ENCODE measurements at regions not wholly inside any gene's neighbourhood (a gene's known extent, or its start where the extent isn't known, plus 50 kb on each side); places are given as distances from the start of the nearest gene placed in this dataset.

DNA sequence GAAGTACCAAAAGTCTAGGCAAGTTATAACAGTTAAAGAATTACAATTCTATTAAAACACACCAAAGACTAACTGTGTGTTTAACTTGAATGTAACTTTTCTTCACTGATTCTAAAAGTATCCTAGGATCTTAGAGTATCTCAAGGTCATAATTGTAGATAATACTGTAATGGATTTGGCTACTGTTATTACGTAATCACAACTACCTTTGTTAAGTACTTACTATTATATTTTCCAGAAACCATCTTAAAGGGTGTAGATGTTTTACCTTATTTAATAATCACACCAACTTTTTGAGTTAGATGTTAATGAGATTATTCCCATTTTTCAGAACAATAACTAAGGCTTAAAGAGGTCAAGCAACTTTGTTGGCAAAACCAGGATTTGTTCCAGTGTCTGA lies 161.3 kb upstream of the REG3A start:
- no peak for DNase-seq (ENCODE audit: low read depth in 1 of 2, low spot score in 1 of 2)
- TF ChIP-seq SPI1 (IDR thresholded peaks at IDR 0.05; ENCODE audit: borderline replicate concordance, low read depth), result no peak
- TF ChIP-seq GABPA (IDR thresholded peaks at IDR 0.05; ENCODE audit: low read depth), result no peak
- TF ChIP-seq, protein P1, sequence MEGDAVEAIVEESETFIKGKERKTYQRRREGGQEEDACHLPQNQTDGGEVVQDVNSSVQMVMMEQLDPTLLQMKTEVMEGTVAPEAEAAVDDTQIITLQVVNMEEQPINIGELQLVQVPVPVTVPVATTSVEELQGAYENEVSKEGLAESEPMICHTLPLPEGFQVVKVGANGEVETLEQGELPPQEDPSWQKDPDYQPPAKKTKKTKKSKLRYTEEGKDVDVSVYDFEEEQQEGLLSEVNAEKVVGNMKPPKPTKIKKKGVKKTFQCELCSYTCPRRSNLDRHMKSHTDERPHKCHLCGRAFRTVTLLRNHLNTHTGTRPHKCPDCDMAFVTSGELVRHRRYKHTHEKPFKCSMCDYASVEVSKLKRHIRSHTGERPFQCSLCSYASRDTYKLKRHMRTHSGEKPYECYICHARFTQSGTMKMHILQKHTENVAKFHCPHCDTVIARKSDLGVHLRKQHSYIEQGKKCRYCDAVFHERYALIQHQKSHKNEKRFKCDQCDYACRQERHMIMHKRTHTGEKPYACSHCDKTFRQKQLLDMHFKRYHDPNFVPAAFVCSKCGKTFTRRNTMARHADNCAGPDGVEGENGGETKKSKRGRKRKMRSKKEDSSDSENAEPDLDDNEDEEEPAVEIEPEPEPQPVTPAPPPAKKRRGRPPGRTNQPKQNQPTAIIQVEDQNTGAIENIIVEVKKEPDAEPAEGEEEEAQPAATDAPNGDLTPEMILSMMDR (IDR thresholded peaks at IDR 0.05; ENCODE audit: insufficient read depth, low read length), result no peak
- Histone ChIP-seq H3K27me3 (ENCODE audit: insufficient read depth, poor library complexity, severe bottlenecking) (no peaks in the 10 kb centered on the region), H3K27ac (replicated peaks) (no peak overlapping the region), H3K4me3 (replicated peaks; ENCODE audit: insufficient read depth, low read length) (no peak overlapping the region)

DNA sequence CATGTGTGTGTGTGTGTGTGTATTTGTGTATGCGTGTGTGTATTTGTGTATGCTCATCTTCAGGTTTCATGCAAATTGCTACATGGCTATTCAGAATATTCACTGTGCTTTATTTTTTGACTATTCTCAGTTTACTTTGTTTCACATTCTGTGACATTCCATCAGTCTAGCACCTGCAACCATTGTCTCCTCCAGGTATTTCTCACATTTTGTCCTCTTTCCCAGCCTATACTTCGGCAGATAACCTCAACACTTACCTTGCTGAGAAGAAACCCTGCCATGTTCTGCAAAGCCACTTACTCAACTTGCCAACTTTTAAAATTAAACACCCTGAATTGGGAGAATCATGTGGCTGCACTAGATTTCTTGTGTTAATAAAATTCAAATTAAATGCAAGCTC lies 135.4 kb upstream of the REG3A start:
- DNase-seq (ENCODE audit: low read depth in 1 of 2, low spot score in 1 of 2), result no peak
- Histone ChIP-seq H3K4me3 (replicated peaks; ENCODE audit: insufficient read depth, low read length) (no peak overlapping the region), H3K27me3 (ENCODE audit: insufficient read depth, poor library complexity, severe bottlenecking) (no peaks in the 10 kb centered on the region), H3K27ac (replicated peaks) (no peak overlapping the region)
- TF ChIP-seq, protein P2, sequence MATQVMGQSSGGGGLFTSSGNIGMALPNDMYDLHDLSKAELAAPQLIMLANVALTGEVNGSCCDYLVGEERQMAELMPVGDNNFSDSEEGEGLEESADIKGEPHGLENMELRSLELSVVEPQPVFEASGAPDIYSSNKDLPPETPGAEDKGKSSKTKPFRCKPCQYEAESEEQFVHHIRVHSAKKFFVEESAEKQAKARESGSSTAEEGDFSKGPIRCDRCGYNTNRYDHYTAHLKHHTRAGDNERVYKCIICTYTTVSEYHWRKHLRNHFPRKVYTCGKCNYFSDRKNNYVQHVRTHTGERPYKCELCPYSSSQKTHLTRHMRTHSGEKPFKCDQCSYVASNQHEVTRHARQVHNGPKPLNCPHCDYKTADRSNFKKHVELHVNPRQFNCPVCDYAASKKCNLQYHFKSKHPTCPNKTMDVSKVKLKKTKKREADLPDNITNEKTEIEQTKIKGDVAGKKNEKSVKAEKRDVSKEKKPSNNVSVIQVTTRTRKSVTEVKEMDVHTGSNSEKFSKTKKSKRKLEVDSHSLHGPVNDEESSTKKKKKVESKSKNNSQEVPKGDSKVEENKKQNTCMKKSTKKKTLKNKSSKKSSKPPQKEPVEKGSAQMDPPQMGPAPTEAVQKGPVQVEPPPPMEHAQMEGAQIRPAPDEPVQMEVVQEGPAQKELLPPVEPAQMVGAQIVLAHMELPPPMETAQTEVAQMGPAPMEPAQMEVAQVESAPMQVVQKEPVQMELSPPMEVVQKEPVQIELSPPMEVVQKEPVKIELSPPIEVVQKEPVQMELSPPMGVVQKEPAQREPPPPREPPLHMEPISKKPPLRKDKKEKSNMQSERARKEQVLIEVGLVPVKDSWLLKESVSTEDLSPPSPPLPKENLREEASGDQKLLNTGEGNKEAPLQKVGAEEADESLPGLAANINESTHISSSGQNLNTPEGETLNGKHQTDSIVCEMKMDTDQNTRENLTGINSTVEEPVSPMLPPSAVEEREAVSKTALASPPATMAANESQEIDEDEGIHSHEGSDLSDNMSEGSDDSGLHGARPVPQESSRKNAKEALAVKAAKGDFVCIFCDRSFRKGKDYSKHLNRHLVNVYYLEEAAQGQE (IDR thresholded peaks at IDR 0.05; ENCODE audit: insufficient replicate concordance, low read depth), result no peak
- TF ChIP-seq GABPA (IDR thresholded peaks at IDR 0.05; ENCODE audit: low read depth), result no peak
- TF ChIP-seq POLR2AphosphoS5 (IDR thresholded peaks at IDR 0.05; ENCODE audit: low read depth), result no peak
- TF ChIP-seq, protein P1 (IDR thresholded peaks at IDR 0.05; ENCODE audit: insufficient read depth, low read length), result no peak
- TF ChIP-seq SPI1 (IDR thresholded peaks at IDR 0.05; ENCODE audit: borderline replicate concordance, low read depth), result no peak

DNA sequence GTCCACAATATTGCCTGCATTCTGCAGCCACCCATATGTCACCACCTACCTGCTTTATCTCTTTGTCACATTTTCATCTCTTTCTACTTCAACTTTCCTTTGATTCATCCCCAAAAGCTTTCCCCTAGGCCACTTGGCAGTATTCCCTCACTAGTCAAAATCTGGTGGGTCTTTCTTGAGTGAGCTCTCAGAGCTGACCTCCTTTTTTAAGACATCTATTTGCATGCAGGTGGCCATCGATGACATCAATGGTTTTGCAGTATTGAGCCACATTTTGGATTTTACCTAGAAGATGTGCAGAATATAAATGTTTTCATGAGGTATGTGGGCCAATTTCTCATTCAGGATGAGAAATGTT lies 133.4 kb upstream of the REG3A start:
- DNase-seq (ENCODE audit: low read depth in 1 of 2, low spot score in 1 of 2), result no peak
- TF ChIP-seq GABPA (IDR thresholded peaks at IDR 0.05; ENCODE audit: low read depth) (no peak), POLR2AphosphoS5 (IDR thresholded peaks at IDR 0.05; ENCODE audit: low read depth) (no peak), SPI1 (IDR thresholded peaks at IDR 0.05; ENCODE audit: borderline replicate concordance, low read depth) (no peak)
- TF ChIP-seq, protein P2 (IDR thresholded peaks at IDR 0.05; ENCODE audit: insufficient replicate concordance, low read depth), result no peak
- no peak overlapping the region for H3K27ac ChIP-seq (replicated peaks)
- H3K27me3 ChIP-seq (ENCODE audit: insufficient read depth, poor library complexity, severe bottlenecking), result no peaks in the 10 kb centered on the region
- H3K4me3 ChIP-seq (replicated peaks; ENCODE audit: insufficient read depth, low read length), result no peak overlapping the region

DNA sequence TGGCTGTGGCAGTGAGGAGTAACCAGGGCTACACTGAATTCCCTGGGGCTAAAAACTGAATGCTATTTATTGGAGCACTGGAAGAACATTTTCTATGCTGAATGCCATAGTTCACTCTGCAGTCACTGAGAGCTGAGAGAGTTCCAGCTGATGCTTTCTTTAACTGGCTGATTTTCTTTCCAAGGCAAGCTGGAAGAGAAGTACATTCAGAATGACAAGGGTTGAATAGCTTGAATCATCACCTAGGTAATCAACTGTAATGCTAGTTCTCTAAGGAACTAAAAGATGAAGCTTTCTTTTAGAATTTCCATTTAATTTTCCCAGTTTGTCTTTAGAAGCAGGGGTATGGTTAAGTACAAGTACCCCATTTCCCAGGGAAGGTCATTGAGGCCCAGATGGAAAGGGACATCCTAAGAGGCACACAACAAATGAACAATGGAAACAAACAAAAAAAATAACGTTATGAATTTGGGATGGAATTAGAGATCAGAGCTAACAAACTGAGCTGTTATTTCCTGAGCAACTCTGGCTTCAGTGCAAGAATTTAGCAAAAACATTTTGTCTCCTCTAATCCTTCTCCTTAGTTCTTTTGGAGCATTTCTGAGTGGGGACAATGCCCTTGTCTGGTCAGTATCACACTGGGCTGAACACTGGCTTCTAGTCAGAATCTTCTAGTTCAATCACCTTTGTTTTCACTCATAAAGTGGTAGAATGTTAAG lies 132.8 kb upstream of the REG3A start:
- H3K4me3 ChIP-seq (replicated peaks; ENCODE audit: insufficient read depth, low read length), result no peak overlapping the region
- TF ChIP-seq GABPA (IDR thresholded peaks at IDR 0.05; ENCODE audit: low read depth), result no peak
- TF ChIP-seq, protein P2 (IDR thresholded peaks at IDR 0.05; ENCODE audit: insufficient replicate concordance, low read depth), result no peak
- TF ChIP-seq POLR2AphosphoS5 (IDR thresholded peaks at IDR 0.05; ENCODE audit: low read depth), result no peak
- TF ChIP-seq SPI1 (IDR thresholded peaks at IDR 0.05; ENCODE audit: borderline replicate concordance, low read depth), result no peak
- TF ChIP-seq, protein P1 (IDR thresholded peaks at IDR 0.05; ENCODE audit: insufficient read depth, low read length), result no peak
- no peak for DNase-seq (ENCODE audit: low read depth in 1 of 2, low spot score in 1 of 2)
- H3K27me3 ChIP-seq (ENCODE audit: insufficient read depth, poor library complexity, severe bottlenecking), result no peaks in the 10 kb centered on the region
- H3K27ac ChIP-seq (replicated peaks), result no peak overlapping the region
